ENCODE measurements at regions not wholly inside any gene's neighbourhood (a gene's known extent, or its start where the extent isn't known, plus 50 kb on each side); places are given as distances from the start of the nearest gene placed in this dataset.

GRCh38 chr2:134169788-134170187, 84.1 kb upstream of the MGAT5 start:
- peak; percentile 88 for ATAC-seq
- TF ChIP-seq SMARCA5 (IDR thresholded peaks at IDR 0.05) (no peak), ZBTB40 (IDR thresholded peaks at IDR 0.05; ENCODE audit: borderline replicate concordance) (no peak), IRF4 (IDR thresholded peaks at IDR 0.05; ENCODE audit: low read depth, low read length) (peak; percentile 70; the same call in 1 of the 2 replicates), FOXM1 (IDR thresholded peaks at IDR 0.05; ENCODE audit: low read depth, low read length) (peak; percentile 47; the same call in 1 of the 2 replicates), NFIC (IDR thresholded peaks at IDR 0.05; ENCODE audit: low read depth, low read length) (peak; percentile 80; the same call in 1 of the 2 replicates), CBX3 (IDR thresholded peaks at IDR 0.05; ENCODE audit: borderline replicate concordance, low read depth) (no peak), MEF2A (IDR thresholded peaks at IDR 0.05; ENCODE audit: insufficient read depth, low read depth, low read length) (0 out of 2 replicates have a peak, but pooled peaks have one; percentile 16), TCF3 (IDR thresholded peaks at IDR 0.05; ENCODE audit: borderline replicate concordance, insufficient read depth, low read depth, low read length) (0 out of 2 replicates have a peak, but pooled peaks have one; percentile 26), TCF7 (IDR thresholded peaks at IDR 0.05; ENCODE audit: borderline replicate concordance) (peak; percentile 76), ELK1 (IDR thresholded peaks at IDR 0.05; ENCODE audit: low read depth, low read length) (no peak), JUNB (IDR thresholded peaks at IDR 0.05) (peak; percentile 95), BCL11A (IDR thresholded peaks at IDR 0.05; ENCODE audit: low read depth, low read length) (peak; percentile 54; the same call in 1 of the 2 replicates), GABPA (IDR thresholded peaks at IDR 0.05; ENCODE audit: low read depth) (0 out of 2 replicates have a peak, but pooled peaks have one; percentile 22), IKZF2 (IDR thresholded peaks at IDR 0.05) (peak in 1 of 2 experiments; percentile 29; a peak in 1 of 4 replicates), EP300 (IDR thresholded peaks at IDR 0.05; ENCODE audit: borderline replicate concordance in 1 of 2, control insufficient read depth in 1 of 2, low read depth in 2 of 2, low read length in 2 of 2) (peak; percentile 41 to 57; a peak in 2 of 4 replicates), PML (IDR thresholded peaks at IDR 0.05; ENCODE audit: low read length) (peak; percentile 52; the same call in 1 of the 2 replicates), RUNX3 (IDR thresholded peaks at IDR 0.05; ENCODE audit: low read length) (peak; percentile 71), CREM (IDR thresholded peaks at IDR 0.05; ENCODE audit: low read depth) (peak; percentile 27; the same call in 1 of the 2 replicates), HDAC2 (IDR thresholded peaks at IDR 0.05) (no peak), STAT1 (conservative IDR thresholded peaks at IDR 0.05) (no peak), BHLHE40 (IDR thresholded peaks at IDR 0.05; ENCODE audit: borderline replicate concordance in 1 of 2, low read depth in 2 of 2, low read length in 1 of 2) (peak; percentile 86 to 90)

More at GRCh38 chr2:134169788-134170187, 84.1 kb upstream of the MGAT5 start:
- intact Hi-C loops (cut with micrococcal nuclease; ENCODE audit: unreplicated experiment) (no loop called here), in situ Hi-C loops (cut with MboI) (no loop called here)
- SMC1A ChIA-PET (ENCODE audit: uncharacterized antibody, unreplicated experiment): interaction anchor here (0.6 to 1.2 kb wide), 3 partner anchors 46 to 76 kb away, joined by 3 read pairs; no protein-coding TSS in a partner anchor
- no peak overlapping the region for H2AFZ ChIP-seq (ENCODE audit: control insufficient read depth, low read depth, low read length)
- peaks cover 24% of the 10 kb centered on the region for H3K4me1 ChIP-seq (ENCODE audit: control insufficient read depth, insufficient read depth, low read length)
- RAD21 ChIA-PET (ENCODE audit: unreplicated experiment): interaction anchor here (1.1 to 1.9 kb wide), 2 partner anchors 37 to 43 kb away, joined by 3 to 4 read pairs; no protein-coding TSS in a partner anchor
- peaks cover 85% of the 10 kb centered on the region for H3K79me2 ChIP-seq (ENCODE audit: control insufficient read depth, insufficient read depth, low read length)
- CTCF ChIA-PET: no interaction called here
- 11% methylated on average over 3 of the region's 3 CpGs for WGBS (ENCODE audit: insufficient coverage, insufficient replicate concordance, low lambda C conversion rate, missing lambda C conversion rate)
- FAIRE-seq: no peak
- POLR2A ChIA-PET: no interaction called here
- H3K36me3 ChIP-seq (ENCODE audit: control insufficient read depth in 2 of 2, insufficient read depth in 2 of 2, low read length in 1 of 2): peaks cover 0 to 6% of the 10 kb centered on the region in 2 experiments; a peak in 2 of 4 replicates
- no peaks in the 10 kb centered on the region for H3K9me3 ChIP-seq (replicated peaks; ENCODE audit: control insufficient read depth, insufficient read depth, low read length)
- no TSS peak for BruUV-seq (replicated peaks)
- H3K27ac ChIP-seq (ENCODE audit: control insufficient read depth, insufficient read depth): no peak overlapping the region
- H4K20me1 ChIP-seq (ENCODE audit: control insufficient read depth, insufficient read depth): 0 out of 2 replicates have a peak, but pooled peaks cover 4% of the 10 kb centered on the region
- DNase-seq (ENCODE audit: low read depth, low spot score): no peak
- no peak overlapping the region for H3K4me3 ChIP-seq
- no peak overlapping the region for H3K9ac ChIP-seq (ENCODE audit: control insufficient read depth, insufficient read depth, low read length)
- H3K27me3 ChIP-seq (replicated peaks in 1 of 2; ENCODE audit: control insufficient read depth in 2 of 2, insufficient read depth in 2 of 2, low read length in 1 of 2): no peaks in the 10 kb centered on the region
- no peak overlapping the region for H3K4me2 ChIP-seq (ENCODE audit: control insufficient read depth, insufficient read depth)

Measured in GM12878 (cell line).